Endothelial cell (in vitro differentiated cells): ENCODE measurements at regions not wholly inside any gene's neighbourhood (a gene's known extent, or its start where the extent isn't known, plus 50 kb on each side); places are given as distances from the start of the nearest gene placed in this dataset.

ENCODE experiments used
- DNase-seq: peaks from one replicate; pipeline ENCODE4 v3.0.0; 2021; ENCODE audit warnings: low spot score
- H3K27ac Mint-ChIP-seq: one replicate; pipeline ENCODE4 v1.8.0; 2021; ENCODE audit warnings: mixed read lengths, inconsistent platforms; ENCODE audit not compliant: unreplicated experiment
- H3K27me3 Mint-ChIP-seq: one replicate; pipeline ENCODE4 v1.8.0; 2021; ENCODE audit warnings: mild to moderate bottlenecking, moderate library complexity, mixed read lengths, inconsistent platforms; ENCODE audit not compliant: unreplicated experiment
- H3K36me3 Mint-ChIP-seq: one replicate; pipeline ENCODE4 v1.8.0; 2021; ENCODE audit warnings: mild to moderate bottlenecking, low read depth, mixed read lengths, inconsistent platforms; ENCODE audit not compliant: unreplicated experiment
- H3K4me1 Mint-ChIP-seq: one replicate; pipeline ENCODE4 v1.8.0; 2021; ENCODE audit warnings: mild to moderate bottlenecking, mixed read lengths, inconsistent platforms; ENCODE audit not compliant: unreplicated experiment
- H3K4me3 Mint-ChIP-seq: one replicate; pipeline ENCODE4 v1.8.0; 2021; ENCODE audit warnings: mild to moderate bottlenecking, mixed read lengths, inconsistent platforms; ENCODE audit not compliant: unreplicated experiment
- H3K9me3 Mint-ChIP-seq: one replicate; pipeline ENCODE4 v1.8.0; 2021; ENCODE audit warnings: mixed read lengths, inconsistent platforms; ENCODE audit not compliant: unreplicated experiment
- CTCF ChIP-seq: fragments of 200-600 bp; sonication (generic); IDR thresholded peaks from one replicate; pipeline ENCODE4 v1.5.0; 2021; ENCODE audit warnings: antibody characterized with exemption; ENCODE audit not compliant: unreplicated experiment

GRCh38 chr5:78706825-78707224 is 58.3 kb upstream of the LHFPL2 start:
- Mint-ChIP-seq H3K9me3 (no peaks in the 10 kb centered on the region), H3K4me1 (no peaks in the 10 kb centered on the region), H3K36me3 (peaks cover 4% of the 10 kb centered on the region), H3K27me3 (peaks cover 3% of the 10 kb centered on the region), H3K27ac (no peak overlapping the region), H3K4me3 (no peak overlapping the region)
- no peak for TF ChIP-seq CTCF
- no peak for DNase-seq

GRCh38 chr5:78706381-78706780 is 57.8 kb upstream of the LHFPL2 start:
- no peak for DNase-seq
- Mint-ChIP-seq H3K36me3 (peaks cover 4% of the 10 kb centered on the region), H3K9me3 (no peaks in the 10 kb centered on the region), H3K27ac (no peak overlapping the region), H3K4me3 (no peak overlapping the region), H3K4me1 (no peaks in the 10 kb centered on the region), H3K27me3 (peaks cover 3% of the 10 kb centered on the region)
- no peak for TF ChIP-seq CTCF

GRCh38 chr5:78705826-78706225 is 57.3 kb upstream of the LHFPL2 start:
- TF ChIP-seq CTCF = no peak
- Mint-ChIP-seq H3K9me3 (no peaks in the 10 kb centered on the region), H3K27me3 (peaks cover 3% of the 10 kb centered on the region), H3K4me1 (no peaks in the 10 kb centered on the region), H3K36me3 (peaks cover 4% of the 10 kb centered on the region), H3K4me3 (no peak overlapping the region), H3K27ac (no peak overlapping the region)
- no peak for DNase-seq

- DNase-seq = no peak
- Mint-ChIP-seq H3K4me3 (no peak overlapping the region), H3K27me3 (no peaks in the 10 kb centered on the region), H3K9me3 (no peaks in the 10 kb centered on the region), H3K4me1 (no peaks in the 10 kb centered on the region), H3K36me3 (no peaks in the 10 kb centered on the region), H3K27ac (no peak overlapping the region)
- no peak for TF ChIP-seq CTCF
Observed at GRCh38 chr5:78701795-78702410, 53.3 kb upstream of the LHFPL2 start.

- Mint-ChIP-seq H3K36me3 (peaks cover 6% of the 10 kb centered on the region), H3K27me3 (no peaks in the 10 kb centered on the region), H3K4me3 (no peak overlapping the region), H3K27ac (no peak overlapping the region), H3K4me1 (no peaks in the 10 kb centered on the region), H3K9me3 (no peaks in the 10 kb centered on the region)
- no peak for DNase-seq
- TF ChIP-seq CTCF = no peak
Observed at GRCh38 chr5:78699552-78700153, 51.1 kb upstream of the LHFPL2 start.
